Stimulated activated effector memory CD8-positive, alpha-beta T cell treated with anti-CD3 and anti-CD28 coated beads, Interleukin-12 subunit alpha, Interleukin-12 subunit beta, amount 100 ng/mL, for 72 hours (primary cell): ENCODE measurements at regions not wholly inside any gene's neighbourhood (a gene's known extent, or its start where the extent isn't known, plus 50 kb on each side); places are given as distances from the start of the nearest gene placed in this dataset.
A peak's percentile ranks its signal among the peaks of the same experiment; 100 is the strongest.
"Not testable (repeated sequence)": the region's sequence is repeated elsewhere in the genome, so short reads cannot be mapped to it uniquely, and the experiment has no call there.

Experiments
- ATAC-seq: fragments of 150-1000 bp; cut with Tn5 transposase; 2 replicates; pipeline ENCODE4 v1.10.0; 2021
- DNase-seq, 2 donors: peaks; one replicate each; pipeline ENCODE4 v3.0.0; 2021 to 2022; ENCODE audit warnings: low spot score in 2 of 2
- H3K27ac Mint-ChIP-seq: one replicate; pipeline ENCODE4 v1.8.0; 2022; ENCODE audit warnings: mild to moderate bottlenecking, mixed read lengths
- H3K36me3 Mint-ChIP-seq: one replicate; pipeline ENCODE4 v1.8.0; 2022; ENCODE audit warnings: mild to moderate bottlenecking, mixed read lengths
- H3K4me1 Mint-ChIP-seq: one replicate; pipeline ENCODE4 v1.8.0; 2022; ENCODE audit warnings: mixed read lengths
- H3K4me3 Mint-ChIP-seq: one replicate; pipeline ENCODE4 v1.8.0; 2022; ENCODE audit warnings: mild to moderate bottlenecking, mixed read lengths
- H3K9me3 Mint-ChIP-seq: one replicate; pipeline ENCODE4 v1.8.0; 2022; ENCODE audit warnings: mixed read lengths

GRCh38 chr10:43852149-43852548, 203.5 kb upstream of the ZNF32 start:
- Mint-ChIP-seq H3K9me3 (no peaks in the 10 kb centered on the region), H3K4me3 (no peak overlapping the region), H3K27ac (no peak overlapping the region), H3K36me3 (no peaks in the 10 kb centered on the region), H3K4me1 (peaks cover 1% of the 10 kb centered on the region)
- DNase-seq (no peak), ATAC-seq (no peak)

- ATAC-seq, result no peak
- no peak overlapping the region for H3K27ac Mint-ChIP-seq
- no peak overlapping the region for H3K4me3 Mint-ChIP-seq
- H3K4me1 Mint-ChIP-seq, result peaks cover 12% of the 10 kb centered on the region
- H3K9me3 Mint-ChIP-seq, result no peaks in the 10 kb centered on the region
- DNase-seq, result no peak
- no peaks in the 10 kb centered on the region for H3K36me3 Mint-ChIP-seq
Observed at GRCh38 chr10:43851030-43851429, 202.3 kb upstream of the ZNF32 start.

DNA sequence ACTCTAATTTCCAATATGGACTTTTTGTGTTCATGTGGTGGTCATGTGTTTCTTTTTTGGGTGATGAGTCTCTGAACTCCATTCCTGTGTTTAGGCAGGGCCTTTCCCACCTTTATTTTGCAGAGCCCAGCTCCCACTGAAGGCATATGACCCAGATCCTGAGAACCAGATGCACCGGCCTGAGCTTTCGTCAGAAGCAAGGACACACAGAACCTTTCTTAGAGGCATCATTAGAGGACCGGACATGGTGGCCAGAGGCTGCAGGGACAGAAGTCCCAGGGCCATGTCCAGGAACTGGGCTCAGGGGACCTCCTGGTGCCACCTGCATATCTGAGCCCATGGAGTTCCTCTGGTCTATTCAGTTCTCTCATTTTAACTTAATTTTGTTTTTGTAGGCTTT, 200.9 kb upstream of the ZNF32 start:
- no peak for DNase-seq
- no peak for ATAC-seq
- Mint-ChIP-seq H3K4me3 (no peak overlapping the region), H3K9me3 (no peaks in the 10 kb centered on the region), H3K4me1 (peaks cover 23% of the 10 kb centered on the region), H3K27ac (no peak overlapping the region), H3K36me3 (no peaks in the 10 kb centered on the region)

DNA sequence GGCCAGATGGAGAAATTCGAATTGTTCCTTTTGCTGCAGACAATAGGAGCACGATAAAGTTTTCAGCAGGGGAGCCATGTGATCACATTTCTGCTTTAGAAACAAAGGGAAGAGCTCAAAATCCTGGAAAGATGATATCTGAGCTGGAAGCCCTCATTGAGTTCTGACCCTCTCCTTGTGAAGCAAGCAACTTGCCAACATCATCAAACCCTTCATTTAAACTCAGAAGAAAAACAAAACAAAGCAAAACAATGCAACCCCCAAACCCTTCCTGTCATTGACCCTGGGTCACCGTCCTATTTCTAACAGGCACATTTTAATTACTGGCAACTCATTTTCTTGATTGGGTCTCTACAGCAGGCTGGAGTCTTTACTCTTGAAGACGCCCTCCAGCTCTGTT, 198.3 kb upstream of the ZNF32 start:
- H3K4me1 Mint-ChIP-seq, result peaks cover 23% of the 10 kb centered on the region

GRCh38 chr10:43846187-43846680, 197.6 kb upstream of the ZNF32 start:
- DNase-seq (peak in 1 of 2 donors; percentile 49), ATAC-seq (peak; percentile 70)
- peak overlapping the region; percentile 88 for H3K27ac Mint-ChIP-seq
- H3K4me1 Mint-ChIP-seq, result peaks cover 23% of the 10 kb centered on the region
- no peaks in the 10 kb centered on the region for H3K9me3 Mint-ChIP-seq
- no peaks in the 10 kb centered on the region for H3K36me3 Mint-ChIP-seq
- H3K4me3 Mint-ChIP-seq, result peak overlapping the region; percentile 68

More for the DNA sequence above, 198.3 kb upstream of the ZNF32 start:
- Mint-ChIP-seq H3K27ac (peak overlapping the region; percentile 88), H3K9me3 (no peaks in the 10 kb centered on the region), H3K36me3 (no peaks in the 10 kb centered on the region), H3K4me3 (peak overlapping the region; percentile 68)
- DNase-seq (no peak), ATAC-seq (no peak)

GRCh38 chr10:43845121-43845520, 196.4 kb upstream of the ZNF32 start:
- Mint-ChIP-seq H3K9me3 (no peaks in the 10 kb centered on the region), H3K36me3 (no peaks in the 10 kb centered on the region), H3K4me3 (no peak overlapping the region), H3K27ac (no peak overlapping the region), H3K4me1 (peaks cover 23% of the 10 kb centered on the region)
- DNase-seq, result peak in 1 of 2 donors; percentile 37
- ATAC-seq, result no peak

DNA sequence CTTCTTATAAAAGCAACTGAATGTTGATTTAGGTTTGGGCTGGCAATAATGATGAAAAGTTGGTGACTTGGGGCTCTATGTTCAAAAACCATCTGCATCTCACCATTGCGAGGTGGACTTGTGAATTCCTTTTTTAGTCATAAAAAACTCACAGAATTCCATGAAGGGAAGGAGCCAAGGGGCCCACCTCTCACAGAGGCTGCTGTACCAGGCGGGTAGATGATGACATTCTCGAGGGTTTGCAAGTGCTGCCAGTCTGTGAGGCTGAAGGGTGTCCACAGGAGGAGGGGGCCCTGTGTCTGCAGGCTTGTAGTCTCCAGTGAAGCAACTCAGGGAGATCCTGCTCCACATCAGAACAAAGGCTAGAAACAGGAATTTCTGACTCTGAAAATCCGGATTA, 195.5 kb upstream of the ZNF32 start:
- Mint-ChIP-seq H3K4me1 (peaks cover 23% of the 10 kb centered on the region), H3K36me3 (no peaks in the 10 kb centered on the region), H3K27ac (no peak overlapping the region), H3K4me3 (no peak overlapping the region), H3K9me3 (no peaks in the 10 kb centered on the region)
- ATAC-seq, result no peak
- no peak for DNase-seq

- Mint-ChIP-seq H3K36me3 (no peaks in the 10 kb centered on the region), H3K4me1 (peaks cover 23% of the 10 kb centered on the region), H3K27ac (no peak overlapping the region), H3K4me3 (no peak overlapping the region), H3K9me3 (no peaks in the 10 kb centered on the region)
- DNase-seq (no peak), ATAC-seq (peak; percentile 33)
Observed at GRCh38 chr10:43843321-43844101, 194.8 kb upstream of the ZNF32 start.

DNA sequence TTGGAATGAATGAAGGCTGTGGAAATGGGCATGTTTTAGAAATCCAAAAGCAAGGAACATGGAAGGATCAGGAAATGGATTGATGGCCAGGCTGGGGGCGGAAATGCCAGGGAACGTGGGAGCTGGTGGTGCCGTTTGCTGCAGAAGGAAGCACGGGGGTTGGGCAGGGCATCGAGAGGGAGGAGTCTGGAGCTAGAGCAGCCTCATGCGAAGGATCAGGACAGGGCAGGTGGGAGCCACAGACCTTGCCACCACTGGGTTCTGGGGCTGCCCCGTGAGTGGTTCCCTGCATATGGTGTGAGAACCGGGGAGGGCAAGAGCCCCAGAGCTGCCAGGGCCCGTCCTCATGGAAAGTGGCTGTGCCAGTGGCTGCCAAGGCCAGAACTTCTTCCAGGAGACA, 193.8 kb upstream of the ZNF32 start:
- ATAC-seq (no peak), DNase-seq (no peak)
- peaks cover 23% of the 10 kb centered on the region for H3K4me1 Mint-ChIP-seq
- H3K9me3 Mint-ChIP-seq, result no peaks in the 10 kb centered on the region
- no peaks in the 10 kb centered on the region for H3K36me3 Mint-ChIP-seq
- no peak overlapping the region for H3K4me3 Mint-ChIP-seq
- no peak overlapping the region for H3K27ac Mint-ChIP-seq

GRCh38 chr10:43842072-43842471, 193.4 kb upstream of the ZNF32 start:
- DNase-seq (no peak), ATAC-seq (no peak)
- H3K27ac Mint-ChIP-seq, result no peak overlapping the region
- peaks cover 21% of the 10 kb centered on the region for H3K4me1 Mint-ChIP-seq
- H3K4me3 Mint-ChIP-seq, result no peak overlapping the region
- H3K9me3 Mint-ChIP-seq, result no peaks in the 10 kb centered on the region
- no peaks in the 10 kb centered on the region for H3K36me3 Mint-ChIP-seq

- H3K36me3 Mint-ChIP-seq, result no peaks in the 10 kb centered on the region
- H3K9me3 Mint-ChIP-seq, result no peaks in the 10 kb centered on the region
- no peak for DNase-seq
- H3K4me1 Mint-ChIP-seq, result peaks cover 4% of the 10 kb centered on the region
- H3K4me3 Mint-ChIP-seq, result no peak overlapping the region
- no peak overlapping the region for H3K27ac Mint-ChIP-seq
- ATAC-seq, result no peak
Observed at GRCh38 chr10:43839973-43840372, 191.3 kb upstream of the ZNF32 start.

- not testable (repeated sequence) for H3K36me3 Mint-ChIP-seq, ATAC-seq, DNase-seq, H3K27ac Mint-ChIP-seq, H3K4me1 Mint-ChIP-seq, H3K9me3 Mint-ChIP-seq, H3K4me3 Mint-ChIP-seq
Observed at GRCh38 chr10:43834751-43835150, 186.1 kb upstream of the ZNF32 start.

DNA sequence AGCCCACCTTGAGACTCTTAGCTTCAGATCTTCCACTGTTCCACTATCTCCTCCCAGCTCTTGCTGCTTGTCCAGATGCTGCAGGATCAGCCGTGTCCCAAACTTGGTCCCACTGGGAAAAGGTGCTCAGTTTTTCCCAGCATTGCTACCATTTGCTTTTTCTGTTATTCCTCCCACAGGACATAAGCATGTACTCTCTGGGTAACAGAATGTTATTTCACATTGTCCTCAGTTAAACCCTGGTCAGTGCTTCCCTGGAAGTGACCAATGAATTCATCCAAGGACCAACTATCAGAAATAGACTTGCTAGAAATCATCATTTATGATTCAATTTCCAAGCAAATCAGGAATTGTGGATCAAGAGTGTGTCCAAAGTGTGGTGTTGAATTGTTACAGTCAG, 179.2 kb upstream of the ZNF32 start:
- H3K4me1 Mint-ChIP-seq, result peaks cover 4% of the 10 kb centered on the region
- H3K9me3 Mint-ChIP-seq, result no peaks in the 10 kb centered on the region
- H3K36me3 Mint-ChIP-seq, result no peaks in the 10 kb centered on the region
- DNase-seq (no peak), ATAC-seq (no peak)
- no peak overlapping the region for H3K4me3 Mint-ChIP-seq
- no peak overlapping the region for H3K27ac Mint-ChIP-seq

DNA sequence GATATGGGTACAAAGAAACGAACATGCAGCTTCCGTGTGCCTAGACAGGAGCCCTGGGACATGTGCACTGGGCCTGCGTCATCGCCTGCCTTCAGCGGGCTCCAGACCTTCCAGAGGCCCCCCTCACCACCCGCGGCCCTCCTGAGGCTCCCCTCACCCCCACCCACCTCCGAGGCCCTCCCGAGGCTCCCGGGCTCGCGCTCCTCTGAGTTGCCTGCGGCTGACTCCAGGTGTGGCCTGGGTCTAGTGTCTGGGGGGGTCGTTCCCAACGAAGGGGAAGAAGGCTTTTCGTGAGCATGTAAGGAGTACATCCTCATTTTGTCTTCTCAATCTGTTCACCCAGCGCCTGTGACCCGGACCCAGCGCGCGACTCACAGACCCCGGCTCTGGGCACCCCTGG, 177.3 kb upstream of the ZNF32 start:
- Mint-ChIP-seq H3K4me1 (peaks cover 15% of the 10 kb centered on the region), H3K27ac (no peak overlapping the region), H3K4me3 (no peak overlapping the region), H3K9me3 (no peaks in the 10 kb centered on the region), H3K36me3 (no peaks in the 10 kb centered on the region)
- no peak for ATAC-seq
- DNase-seq, result no peak

- H3K4me3 Mint-ChIP-seq, result no peak overlapping the region
- H3K27ac Mint-ChIP-seq, result no peak overlapping the region
- H3K36me3 Mint-ChIP-seq, result no peaks in the 10 kb centered on the region
- peaks cover 15% of the 10 kb centered on the region for H3K4me1 Mint-ChIP-seq
- no peaks in the 10 kb centered on the region for H3K9me3 Mint-ChIP-seq
- ATAC-seq (no peak), DNase-seq (no peak)
Observed at GRCh38 chr10:43825421-43825820, 176.7 kb upstream of the ZNF32 start.

- no peak overlapping the region for H3K27ac Mint-ChIP-seq
- no peaks in the 10 kb centered on the region for H3K9me3 Mint-ChIP-seq
- no peaks in the 10 kb centered on the region for H3K36me3 Mint-ChIP-seq
- H3K4me1 Mint-ChIP-seq, result peaks cover 15% of the 10 kb centered on the region
- DNase-seq, result no peak
- no peak for ATAC-seq
- H3K4me3 Mint-ChIP-seq, result no peak overlapping the region
Observed at GRCh38 chr10:43824934-43825333, 176.3 kb upstream of the ZNF32 start.
